GM23338 (cell line): ENCODE measurements at regions not wholly inside any gene's neighbourhood (a gene's known extent, or its start where the extent isn't known, plus 50 kb on each side); places are given as distances from the start of the nearest gene placed in this dataset.

Source experiments
- ATAC-seq: fragments of 200-7000 bp; cut with Tn5 transposase; 3 replicates; pipeline ENCODE4 v1.9.1; 2020
- DNase-seq: peaks from one replicate; pipeline ENCODE4 v3.0.0-alpha.2; 2015; ENCODE audit warnings: low spot score
- H2AFZ ChIP-seq: fragments of 200-600 bp; sonication (generic); 2 replicates; pipeline ENCODE4 v1.8.0; 2016; ENCODE audit warnings: antibody characterized with exemption, mild to moderate bottlenecking, moderate library complexity
- H3F3A ChIP-seq: fragments of 200-600 bp; sonication (generic); replicated peaks from 2 replicates; pipeline ENCODE4 v1.8.0; 2017; ENCODE audit warnings: antibody characterized with exemption, mixed run types, low read depth
- H3K27ac ChIP-seq: fragments of 200-600 bp; sonication (generic); 2 replicates; pipeline ENCODE4 v1.6.1; 2016; ENCODE audit warnings: low read depth
- H3K27me3 ChIP-seq: fragments of 200-600 bp; sonication (generic); 2 replicates; pipeline ENCODE4 v1.8.0; 2016; ENCODE audit warnings: mild to moderate bottlenecking, mixed run types, moderate library complexity; ENCODE audit not compliant: insufficient read depth
- H3K36me3 ChIP-seq: fragments of 200-600 bp; sonication (generic); 2 replicates; pipeline ENCODE4 v1.8.0; 2016; ENCODE audit warnings: mild to moderate bottlenecking; ENCODE audit not compliant: insufficient read depth
- H3K4me1 ChIP-seq: fragments of 200-600 bp; sonication (generic); 2 replicates; pipeline ENCODE4 v1.8.0; 2016; ENCODE audit warnings: mild to moderate bottlenecking, moderate library complexity; ENCODE audit not compliant: insufficient read depth
- H3K4me2 ChIP-seq: fragments of 200-600 bp; sonication (generic); 2 replicates; pipeline ENCODE4 v1.7.1; 2017; ENCODE audit warnings: mixed run types
- H3K4me3 ChIP-seq: fragments of 200-600 bp; sonication (generic); 2 replicates; pipeline ENCODE4 v1.6.1; 2016; ENCODE audit warnings: mixed run types
- H3K79me2 ChIP-seq: fragments of 200-600 bp; sonication (generic); replicated peaks from 2 replicates; pipeline ENCODE4 v1.8.0; 2017; ENCODE audit warnings: mild to moderate bottlenecking; ENCODE audit not compliant: insufficient read depth
- H3K9me2 ChIP-seq: fragments of 200-600 bp; sonication (generic); 2 replicates; pipeline ENCODE4 v1.8.0; 2017; ENCODE audit not compliant: insufficient read depth
- H4K20me1 ChIP-seq: fragments of 200-600 bp; sonication (generic); replicated peaks from 2 replicates; pipeline ENCODE4 v1.8.0; 2017; ENCODE audit warnings: mild to moderate bottlenecking; ENCODE audit not compliant: insufficient read depth
- H3K27ac Mint-ChIP-seq: 2 replicates; pipeline ENCODE4 v1.8.0; 2020; ENCODE audit warnings: inconsistent platforms, mild to moderate bottlenecking, moderate library complexity, mixed read lengths
- H3K27me3 Mint-ChIP-seq: 3 replicates; pipeline ENCODE4 v1.8.0; 2022; ENCODE audit warnings: low read depth, mild to moderate bottlenecking, moderate library complexity, mixed read lengths, inconsistent platforms; ENCODE audit not compliant: insufficient read depth, poor library complexity
- H3K36me3 Mint-ChIP-seq: 3 replicates; pipeline ENCODE4 v1.8.0; 2021; ENCODE audit warnings: low read depth, mild to moderate bottlenecking, inconsistent platforms, moderate library complexity, mixed read lengths
- H3K4me1 Mint-ChIP-seq: 3 replicates; pipeline ENCODE4 v1.8.0; 2020; ENCODE audit warnings: mild to moderate bottlenecking, inconsistent platforms, mixed read lengths
- H3K4me3 Mint-ChIP-seq: 3 replicates; pipeline ENCODE4 v1.8.0; 2021; ENCODE audit warnings: moderate library complexity, mild to moderate bottlenecking, inconsistent platforms, mixed read lengths
- H3K9me3 Mint-ChIP-seq: 3 replicates; pipeline ENCODE4 v1.8.0; 2020; ENCODE audit warnings: moderate library complexity, mild to moderate bottlenecking, inconsistent platforms, mixed read lengths
- CREB1 ChIP-seq: fragments of 250-450 bp; sonication (Bioruptor Pico); IDR thresholded peaks from 2 replicates; pipeline ENCODE4 v1.5.0; 2020; ENCODE audit warnings: low read depth, mild to moderate bottlenecking, moderate library complexity
- CTCF ChIP-seq, 2 experiments: fragments of 200-600 bp in 1 of 2; sonication (generic) in 1 of 2; conservative IDR thresholded peaks; 2 replicates each; pipeline versions ENCODE4 v1.5.1 to v1.6.1; 2016 to 2017; ENCODE audit warnings: antibody characterized with exemption in 2 of 2, low read depth in 2 of 2, mild to moderate bottlenecking in 2 of 2, moderate library complexity in 1 of 2
- EZH2 ChIP-seq: fragments of 200-600 bp; sonication (generic); IDR thresholded peaks from one replicate; pipeline ENCODE4 v1.8.0; 2017; ENCODE audit warnings: antibody characterized with exemption, mild to moderate bottlenecking, low read depth; ENCODE audit not compliant: unreplicated experiment
- EZH2phosphoT487 ChIP-seq: fragments of 200-600 bp; sonication (generic); IDR thresholded peaks from one replicate; pipeline ENCODE4 v1.8.1; 2018; ENCODE audit warnings: antibody characterized with exemption; ENCODE audit not compliant: unreplicated experiment
- JUNB ChIP-seq: IDR thresholded peaks from one replicate; pipeline ENCODE4 v1.6.1; 2016; ENCODE audit warnings: antibody characterized with exemption; ENCODE audit not compliant: unreplicated experiment
- NANOG ChIP-seq: IDR thresholded peaks from 2 replicates; pipeline ENCODE4 v1.6.1; 2016; ENCODE audit warnings: antibody characterized with exemption, borderline replicate concordance
- POLR2AphosphoS5 ChIP-seq: IDR thresholded peaks from 2 replicates; pipeline ENCODE4 v1.6.1; 2016; ENCODE audit warnings: antibody characterized with exemption, low read depth
- REST ChIP-seq: IDR thresholded peaks from one replicate; pipeline ENCODE4 v1.6.1; 2018; ENCODE audit warnings: antibody characterized with exemption; ENCODE audit not compliant: unreplicated experiment
- STAT1 ChIP-seq: IDR thresholded peaks from one replicate; pipeline ENCODE4 v1.6.1; 2016; ENCODE audit warnings: antibody characterized with exemption; ENCODE audit not compliant: unreplicated experiment
- ZNF114 ChIP-seq: fragments of 250-450 bp; sonication (Bioruptor Pico); IDR thresholded peaks from 2 replicates; pipeline ENCODE4 v1.5.0; 2020; ENCODE audit warnings: mild to moderate bottlenecking, moderate library complexity
- ZNF331 ChIP-seq: fragments of 250-450 bp; sonication (Bioruptor Pico); IDR thresholded peaks from 2 replicates; pipeline ENCODE4 v1.5.0; 2020; ENCODE audit warnings: low read depth, mild to moderate bottlenecking, moderate library complexity
- TF ChIP-seq, protein P1 (sequence below): IDR thresholded peaks from 2 replicates; pipeline ENCODE4 v1.6.1; 2016; ENCODE audit warnings: antibody characterized with exemption
- TF ChIP-seq, protein P2 (sequence below): fragments of 250-450 bp; sonication (Bioruptor Pico); IDR thresholded peaks from 2 replicates; pipeline ENCODE4 v1.5.0; 2020; ENCODE audit warnings: mild to moderate bottlenecking, moderate library complexity

DNA sequence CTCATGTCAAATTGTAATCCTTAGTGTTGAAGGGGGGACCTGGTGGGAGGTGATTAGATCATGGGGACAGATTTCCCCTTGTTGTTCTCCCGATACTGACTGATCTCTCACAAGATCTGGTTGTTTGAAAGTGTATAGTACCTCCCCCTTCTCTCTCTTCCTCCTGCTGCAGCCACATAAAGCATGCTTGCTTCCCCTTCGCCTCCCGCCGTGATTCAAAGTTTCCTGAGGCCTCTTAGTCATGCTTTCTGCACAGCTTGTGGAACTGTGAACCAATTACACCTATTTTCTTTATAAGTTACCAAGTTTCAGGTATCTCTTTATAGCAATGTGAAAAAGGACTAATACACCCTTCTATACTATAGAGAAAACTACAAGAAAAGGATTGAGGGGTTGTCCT, 1170.5 kb upstream of the AGA start:
- Mint-ChIP-seq H3K27me3 (no peaks in the 10 kb centered on the region), H3K36me3 (no peaks in the 10 kb centered on the region), H3K4me1 (peaks cover 3% of the 10 kb centered on the region; the same call in 1 of the 3 replicates), H3K4me3 (no peak overlapping the region), H3K9me3 (no peaks in the 10 kb centered on the region), H3K27ac (0 out of 2 replicates have a peak overlapping the region, but pooled peaks have one; percentile 7)
- Histone ChIP-seq H3K9me2 (no peaks in the 10 kb centered on the region), H3F3A (no peaks in the 10 kb centered on the region), H3K27me3 (no peaks in the 10 kb centered on the region), H2AFZ (no peak overlapping the region), H4K20me1 (no peaks in the 10 kb centered on the region), H3K36me3 (no peaks in the 10 kb centered on the region), H3K27ac (no peak overlapping the region), H3K4me3 (no peak overlapping the region), H3K79me2 (no peaks in the 10 kb centered on the region), H3K4me2 (no peak overlapping the region), H3K4me1 (no peaks in the 10 kb centered on the region)
- no peak for ATAC-seq
- TF ChIP-seq ZNF331 (CRISPR knock-in tag) (no peak), POLR2AphosphoS5 (no peak), REST (no peak), NANOG (no peak), CREB1 (no peak), EZH2phosphoT487 (no peak), EZH2 (no peak), ZNF114 (no peak), CTCF (conservative IDR thresholded peaks at IDR 0.05; ENCODE audit: low read depth in 2 of 2) (no peak), STAT1 (no peak), JUNB (no peak)
- TF ChIP-seq, protein P1, sequence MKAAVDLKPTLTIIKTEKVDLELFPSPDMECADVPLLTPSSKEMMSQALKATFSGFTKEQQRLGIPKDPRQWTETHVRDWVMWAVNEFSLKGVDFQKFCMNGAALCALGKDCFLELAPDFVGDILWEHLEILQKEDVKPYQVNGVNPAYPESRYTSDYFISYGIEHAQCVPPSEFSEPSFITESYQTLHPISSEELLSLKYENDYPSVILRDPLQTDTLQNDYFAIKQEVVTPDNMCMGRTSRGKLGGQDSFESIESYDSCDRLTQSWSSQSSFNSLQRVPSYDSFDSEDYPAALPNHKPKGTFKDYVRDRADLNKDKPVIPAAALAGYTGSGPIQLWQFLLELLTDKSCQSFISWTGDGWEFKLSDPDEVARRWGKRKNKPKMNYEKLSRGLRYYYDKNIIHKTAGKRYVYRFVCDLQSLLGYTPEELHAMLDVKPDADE: no peak
- TF ChIP-seq, protein P2, sequence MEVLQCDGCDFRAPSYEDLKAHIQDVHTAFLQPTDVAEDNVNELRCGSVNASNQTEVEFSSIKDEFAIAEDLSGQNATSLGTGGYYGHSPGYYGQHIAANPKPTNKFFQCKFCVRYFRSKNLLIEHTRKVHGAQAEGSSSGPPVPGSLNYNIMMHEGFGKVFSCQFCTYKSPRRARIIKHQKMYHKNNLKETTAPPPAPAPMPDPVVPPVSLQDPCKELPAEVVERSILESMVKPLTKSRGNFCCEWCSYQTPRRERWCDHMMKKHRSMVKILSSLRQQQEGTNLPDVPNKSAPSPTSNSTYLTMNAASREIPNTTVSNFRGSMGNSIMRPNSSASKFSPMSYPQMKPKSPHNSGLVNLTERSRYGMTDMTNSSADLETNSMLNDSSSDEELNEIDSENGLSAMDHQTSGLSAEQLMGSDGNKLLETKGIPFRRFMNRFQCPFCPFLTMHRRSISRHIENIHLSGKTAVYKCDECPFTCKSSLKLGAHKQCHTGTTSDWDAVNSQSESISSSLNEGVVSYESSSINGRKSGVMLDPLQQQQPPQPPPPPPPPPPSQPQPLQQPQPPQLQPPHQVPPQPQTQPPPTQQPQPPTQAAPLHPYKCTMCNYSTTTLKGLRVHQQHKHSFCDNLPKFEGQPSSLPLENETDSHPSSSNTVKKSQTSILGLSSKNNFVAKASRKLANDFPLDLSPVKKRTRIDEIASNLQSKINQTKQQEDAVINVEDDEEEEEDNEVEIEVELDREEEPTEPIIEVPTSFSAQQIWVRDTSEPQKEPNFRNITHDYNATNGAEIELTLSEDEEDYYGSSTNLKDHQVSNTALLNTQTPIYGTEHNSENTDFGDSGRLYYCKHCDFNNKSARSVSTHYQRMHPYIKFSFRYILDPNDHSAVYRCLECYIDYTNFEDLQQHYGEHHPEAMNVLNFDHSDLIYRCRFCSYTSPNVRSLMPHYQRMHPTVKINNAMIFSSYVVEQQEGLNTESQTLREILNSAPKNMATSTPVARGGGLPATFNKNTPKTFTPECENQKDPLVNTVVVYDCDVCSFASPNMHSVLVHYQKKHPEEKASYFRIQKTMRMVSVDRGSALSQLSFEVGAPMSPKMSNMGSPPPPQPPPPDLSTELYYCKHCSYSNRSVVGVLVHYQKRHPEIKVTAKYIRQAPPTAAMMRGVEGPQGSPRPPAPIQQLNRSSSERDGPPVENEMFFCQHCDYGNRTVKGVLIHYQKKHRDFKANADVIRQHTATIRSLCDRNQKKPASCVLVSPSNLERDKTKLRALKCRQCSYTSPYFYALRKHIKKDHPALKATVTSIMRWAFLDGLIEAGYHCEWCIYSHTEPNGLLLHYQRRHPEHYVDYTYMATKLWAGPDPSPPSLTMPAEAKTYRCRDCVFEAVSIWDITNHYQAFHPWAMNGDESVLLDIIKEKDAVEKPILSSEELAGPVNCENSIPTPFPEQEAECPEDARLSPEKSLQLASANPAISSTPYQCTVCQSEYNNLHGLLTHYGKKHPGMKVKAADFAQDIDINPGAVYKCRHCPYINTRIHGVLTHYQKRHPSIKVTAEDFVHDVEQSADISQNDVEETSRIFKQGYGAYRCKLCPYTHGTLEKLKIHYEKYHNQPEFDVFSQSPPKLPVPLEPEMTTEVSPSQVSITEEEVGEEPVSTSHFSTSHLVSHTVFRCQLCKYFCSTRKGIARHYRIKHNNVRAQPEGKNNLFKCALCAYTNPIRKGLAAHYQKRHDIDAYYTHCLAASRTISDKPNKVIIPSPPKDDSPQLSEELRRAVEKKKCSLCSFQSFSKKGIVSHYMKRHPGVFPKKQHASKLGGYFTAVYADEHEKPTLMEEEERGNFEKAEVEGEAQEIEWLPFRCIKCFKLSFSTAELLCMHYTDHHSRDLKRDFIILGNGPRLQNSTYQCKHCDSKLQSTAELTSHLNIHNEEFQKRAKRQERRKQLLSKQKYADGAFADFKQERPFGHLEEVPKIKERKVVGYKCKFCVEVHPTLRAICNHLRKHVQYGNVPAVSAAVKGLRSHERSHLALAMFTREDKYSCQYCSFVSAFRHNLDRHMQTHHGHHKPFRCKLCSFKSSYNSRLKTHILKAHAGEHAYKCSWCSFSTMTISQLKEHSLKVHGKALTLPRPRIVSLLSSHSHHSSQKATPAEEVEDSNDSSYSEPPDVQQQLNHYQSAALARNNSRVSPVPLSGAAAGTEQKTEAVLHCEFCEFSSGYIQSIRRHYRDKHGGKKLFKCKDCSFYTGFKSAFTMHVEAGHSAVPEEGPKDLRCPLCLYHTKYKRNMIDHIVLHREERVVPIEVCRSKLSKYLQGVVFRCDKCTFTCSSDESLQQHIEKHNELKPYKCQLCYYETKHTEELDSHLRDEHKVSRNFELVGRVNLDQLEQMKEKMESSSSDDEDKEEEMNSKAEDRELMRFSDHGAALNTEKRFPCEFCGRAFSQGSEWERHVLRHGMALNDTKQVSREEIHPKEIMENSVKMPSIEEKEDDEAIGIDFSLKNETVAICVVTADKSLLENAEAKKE: no peak
- DNase-seq: no peak
